Epidermal melanocyte (primary cell): ENCODE measurements at regions not wholly inside any gene's neighbourhood (a gene's known extent, or its start where the extent isn't known, plus 50 kb on each side); places are given as distances from the start of the nearest gene placed in this dataset.

Experiments used
- DNase-seq: peaks from one replicate; pipeline ENCODE4 v3.0.0; 2011; ENCODE audit warnings: low spot score; ENCODE audit not compliant: insufficient read length

- peak; percentile 36 for DNase-seq
Measured at GRCh38 chr12:19945559-19946435, 422.5 kb upstream of the PDE3A start.

DNA sequence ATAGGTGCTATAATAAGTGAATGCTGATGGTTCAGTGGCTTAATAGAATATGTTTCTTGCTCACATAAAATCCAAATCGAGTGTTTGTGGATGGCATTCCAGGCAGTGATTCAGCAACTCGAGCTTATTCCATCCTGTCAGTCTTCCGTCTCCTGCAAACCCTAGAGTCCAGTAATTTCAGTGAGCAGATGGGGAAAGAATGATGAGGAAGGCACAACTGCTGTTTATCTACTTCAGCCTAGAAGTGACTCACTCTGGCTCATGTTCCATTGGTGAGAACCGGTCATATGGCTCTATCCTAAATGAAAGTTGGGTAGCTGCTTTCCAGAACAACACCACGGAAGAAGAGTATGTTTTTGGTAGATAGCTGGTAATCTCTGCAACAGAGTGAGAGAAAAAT lies 421.8 kb upstream of the PDE3A start:
- DNase-seq = peak; percentile 63

DNA sequence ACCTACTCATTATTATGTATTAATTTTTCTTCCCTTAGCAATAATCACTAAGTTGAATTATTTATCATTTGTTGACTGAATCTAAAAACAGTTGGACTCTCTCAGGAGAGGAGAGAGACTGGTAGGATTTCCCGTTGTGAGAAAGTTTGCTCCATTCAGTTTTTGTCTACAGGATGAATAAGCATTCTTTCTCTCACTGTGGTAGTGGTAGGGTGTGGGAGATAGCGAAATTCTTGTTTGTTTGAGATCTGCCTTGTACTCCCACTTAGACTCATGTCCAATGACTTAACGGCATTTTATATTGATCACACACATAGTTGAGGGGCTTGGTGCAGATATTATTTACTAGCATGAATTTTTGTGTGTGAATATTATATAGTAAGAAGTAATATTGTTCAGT lies 421.0 kb upstream of the PDE3A start:
- DNase-seq = no peak

DNA sequence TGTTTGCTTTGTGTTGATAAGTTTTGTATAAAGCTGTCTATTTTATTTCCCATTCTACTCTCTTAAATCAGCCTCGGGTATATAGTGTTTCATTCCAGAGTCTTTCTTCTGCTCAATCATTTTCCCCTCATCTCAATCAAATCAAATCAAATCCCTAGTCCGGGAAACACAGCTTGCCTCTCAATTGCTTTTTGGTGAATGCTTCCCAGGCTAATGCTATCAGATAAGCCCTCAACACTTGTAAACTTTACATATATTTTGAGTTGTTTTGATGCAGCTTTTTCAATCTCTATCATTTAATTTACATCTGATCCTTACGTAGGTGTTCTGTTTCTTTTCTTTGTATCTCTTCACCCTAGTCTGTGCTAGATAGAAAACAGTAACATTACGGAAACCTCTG lies 416.7 kb upstream of the PDE3A start:
- no peak for DNase-seq

DNA sequence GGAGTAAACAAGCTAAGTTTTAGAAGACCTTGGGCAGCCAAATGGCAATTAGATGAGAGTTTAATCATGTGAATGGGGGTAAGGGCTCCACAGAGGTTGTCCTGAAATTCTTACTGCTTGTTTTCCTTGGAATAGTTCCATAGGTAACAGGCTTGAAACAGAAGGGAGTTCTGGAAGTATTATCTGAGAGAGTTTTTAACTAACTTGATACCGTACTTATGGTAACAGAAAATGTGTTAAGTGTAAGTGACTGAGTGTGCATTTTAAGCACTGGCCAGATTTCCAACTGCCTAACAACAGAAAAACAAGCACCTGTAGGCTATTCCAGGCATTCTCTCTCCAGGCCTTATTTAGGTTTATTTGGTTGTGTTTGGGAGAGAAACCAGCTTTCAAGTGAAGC lies 414.6 kb upstream of the PDE3A start:
- DNase-seq = no peak

- no peak for DNase-seq
Measured at GRCh38 chr12:19954163-19954562, 414.2 kb upstream of the PDE3A start.

- DNase-seq = no peak
Measured at GRCh38 chr12:19957308-19958125, 410.8 kb upstream of the PDE3A start.

GRCh38 chr12:19958389-19958788 lies 409.9 kb upstream of the PDE3A start:
- no peak for DNase-seq

DNA sequence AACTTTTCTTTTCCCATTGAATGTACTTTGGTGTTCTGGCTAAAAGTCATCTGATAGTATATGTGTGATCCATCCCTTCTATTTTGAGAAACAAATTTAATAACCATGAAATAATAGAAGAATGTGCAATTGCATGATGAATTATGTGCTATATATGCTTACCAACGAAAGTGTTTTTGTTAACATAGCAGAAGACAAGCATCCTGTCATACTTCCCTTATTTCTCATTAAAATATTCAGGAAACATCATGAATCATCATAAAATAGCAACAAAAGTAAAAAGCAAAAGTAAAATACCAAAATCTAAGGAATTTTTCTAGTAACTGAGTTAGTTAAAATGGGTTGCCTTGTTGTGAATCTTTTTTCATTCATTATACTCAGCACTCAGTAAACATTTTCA lies 409.0 kb upstream of the PDE3A start:
- no peak for DNase-seq

- DNase-seq = no peak
Measured at GRCh38 chr12:19960527-19960926, 407.8 kb upstream of the PDE3A start.

DNA sequence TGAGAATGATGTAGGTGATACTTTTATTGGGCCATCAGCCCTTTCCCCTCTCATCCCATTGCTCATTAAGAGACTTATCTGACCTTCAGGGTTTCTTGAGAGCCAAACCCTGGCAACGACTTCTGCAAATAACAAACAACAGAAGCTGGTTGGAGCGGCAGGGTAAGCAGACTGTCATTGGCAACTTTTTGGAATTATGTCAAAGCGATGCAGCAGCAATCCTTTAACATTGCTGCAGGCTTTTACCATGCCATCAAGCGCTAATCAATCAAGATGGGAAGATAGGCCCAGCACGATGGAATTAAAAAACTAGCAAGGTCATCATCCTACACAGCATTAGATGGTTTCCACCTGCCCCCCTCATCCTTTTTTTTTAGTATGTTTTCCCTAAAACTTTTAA lies 406.1 kb upstream of the PDE3A start:
- no peak for DNase-seq

DNA sequence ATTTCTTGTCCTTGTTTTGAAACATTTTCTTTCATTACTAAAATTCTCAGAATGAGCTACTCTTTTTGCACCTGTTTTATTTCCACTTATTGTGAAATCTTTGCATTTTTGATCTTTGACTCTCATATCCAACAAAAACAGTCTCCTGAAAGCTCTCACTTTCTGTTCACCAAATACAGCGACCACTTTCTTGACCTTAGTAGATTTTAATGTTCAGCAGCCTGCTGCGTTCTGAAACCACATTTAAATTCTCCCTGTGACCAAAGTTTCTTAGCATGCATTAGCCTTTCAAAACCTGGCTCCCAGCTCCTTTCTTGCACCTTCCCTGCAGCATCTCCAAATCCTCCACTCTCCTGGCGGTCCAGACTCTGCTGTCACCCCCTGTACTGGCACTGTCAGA lies 404.4 kb upstream of the PDE3A start:
- no peak for DNase-seq

- DNase-seq = no peak
Measured at GRCh38 chr12:19964549-19964948, 403.8 kb upstream of the PDE3A start.

- no peak for DNase-seq
Measured at GRCh38 chr12:19965196-19966038, 402.9 kb upstream of the PDE3A start.

DNA sequence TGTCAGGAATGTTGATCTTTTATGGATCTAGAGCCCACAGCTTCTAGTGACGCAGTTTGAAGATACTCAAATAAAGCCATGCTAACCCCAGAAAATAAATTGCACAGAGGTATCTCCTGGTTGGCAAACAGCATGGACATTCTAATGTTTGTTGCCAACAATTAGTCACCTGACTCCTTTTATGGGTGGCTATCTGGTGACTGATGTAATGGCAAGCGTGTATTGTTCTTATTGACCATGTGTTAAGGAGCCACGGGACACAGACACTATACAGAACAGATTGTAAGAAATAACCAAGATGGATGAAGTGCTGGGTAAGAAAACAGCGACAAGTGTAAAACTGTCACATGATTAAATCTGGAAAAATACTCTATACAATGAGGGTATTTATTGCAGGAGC lies 401.3 kb upstream of the PDE3A start:
- no peak for DNase-seq

- peak; percentile 53 for DNase-seq
Measured at GRCh38 chr12:19967431-19967830, 400.9 kb upstream of the PDE3A start.

DNA sequence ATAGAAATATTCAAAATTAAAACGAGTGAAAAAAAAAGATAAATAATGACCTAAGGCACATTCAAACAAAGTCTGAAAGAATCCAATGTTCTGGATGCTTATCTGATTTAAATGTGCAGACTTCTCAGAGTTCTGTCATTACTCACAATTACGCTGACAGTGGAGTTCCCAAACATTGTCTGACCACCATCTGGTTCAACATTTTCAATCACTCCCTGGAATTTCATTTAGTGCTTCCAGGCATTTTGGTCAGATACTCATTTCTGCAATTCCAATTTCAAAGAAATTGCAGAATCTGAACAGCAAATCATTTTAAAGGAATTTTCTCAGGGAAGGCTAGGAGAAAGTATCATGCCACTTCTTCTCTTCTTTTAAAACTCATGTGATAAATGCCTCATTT lies 398.2 kb upstream of the PDE3A start:
- DNase-seq = peak; percentile 55

DNA sequence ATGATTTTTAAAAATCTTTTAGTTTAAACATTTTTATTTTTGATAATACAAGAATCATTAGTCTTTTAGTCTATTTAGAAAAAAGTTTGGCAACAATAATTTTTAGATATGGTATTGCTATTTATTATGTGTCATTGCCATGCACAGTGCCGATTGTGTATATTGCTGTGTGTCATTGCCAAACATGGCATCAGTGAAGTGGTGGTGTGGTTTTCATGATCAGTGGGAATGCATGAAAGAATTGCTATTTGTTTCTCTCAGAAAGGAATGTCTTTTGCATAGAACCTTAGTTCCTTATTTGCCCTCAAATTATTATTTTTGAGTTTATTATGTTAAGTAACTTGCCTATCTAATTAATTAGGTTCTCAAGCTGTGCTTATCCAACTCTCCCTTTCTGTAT lies 397.5 kb upstream of the PDE3A start:
- DNase-seq = no peak

DNA sequence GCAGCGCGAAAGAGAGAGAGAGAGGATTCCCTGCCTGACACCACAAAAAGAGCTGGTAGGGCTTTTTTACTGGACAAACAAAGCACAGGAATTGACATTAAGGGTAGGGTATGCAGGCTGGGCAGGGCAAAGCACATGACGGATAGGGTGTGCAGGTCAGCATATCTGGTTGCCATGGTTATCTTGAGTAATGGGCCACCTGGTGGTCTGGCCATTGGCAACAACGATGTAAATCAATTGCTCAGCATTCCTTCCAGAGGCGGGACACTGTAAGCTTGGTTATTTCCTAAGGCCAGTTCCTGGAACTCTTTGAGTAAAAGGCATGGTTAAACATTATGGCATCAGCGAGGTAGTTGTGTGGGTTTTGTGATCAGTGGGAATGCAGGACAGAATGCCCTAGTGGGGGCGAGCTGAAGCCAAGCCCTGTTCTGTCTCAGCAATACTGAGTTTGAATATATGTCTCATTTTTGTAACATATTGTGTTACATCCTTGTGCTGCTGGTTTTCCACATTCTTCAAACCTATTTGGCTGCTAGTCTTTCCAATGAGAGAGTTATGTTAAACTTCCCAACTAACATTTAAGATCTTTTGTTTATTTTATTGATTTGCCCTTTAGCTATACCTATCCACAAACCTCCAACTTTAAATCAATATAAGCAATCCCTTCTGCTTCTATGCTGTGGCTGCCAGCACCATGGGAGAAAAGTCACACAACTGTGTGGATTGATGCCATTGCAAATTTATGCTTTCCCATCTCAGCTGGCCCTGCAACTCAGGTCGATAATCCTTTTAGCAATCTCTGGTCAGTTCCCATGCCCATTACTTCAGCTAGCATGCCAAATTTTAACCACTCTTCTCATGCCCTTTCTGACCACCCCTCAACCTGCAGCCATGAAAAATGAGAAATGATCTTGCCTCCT lies 396.7 kb upstream of the PDE3A start:
- no peak for DNase-seq
